ENCODE measurements at regions not wholly inside any gene's neighbourhood (a gene's known extent, or its start where the extent isn't known, plus 50 kb on each side); places are given as distances from the start of the nearest gene placed in this dataset.

- DNase-seq = no peak
Observed at GRCh38 chr2:19846567-19846966, 55.2 kb downstream of the TTC32 start.

GRCh38 chr2:19846030-19846429 lies 55.8 kb downstream of the TTC32 start:
- no peak for DNase-seq

DNA sequence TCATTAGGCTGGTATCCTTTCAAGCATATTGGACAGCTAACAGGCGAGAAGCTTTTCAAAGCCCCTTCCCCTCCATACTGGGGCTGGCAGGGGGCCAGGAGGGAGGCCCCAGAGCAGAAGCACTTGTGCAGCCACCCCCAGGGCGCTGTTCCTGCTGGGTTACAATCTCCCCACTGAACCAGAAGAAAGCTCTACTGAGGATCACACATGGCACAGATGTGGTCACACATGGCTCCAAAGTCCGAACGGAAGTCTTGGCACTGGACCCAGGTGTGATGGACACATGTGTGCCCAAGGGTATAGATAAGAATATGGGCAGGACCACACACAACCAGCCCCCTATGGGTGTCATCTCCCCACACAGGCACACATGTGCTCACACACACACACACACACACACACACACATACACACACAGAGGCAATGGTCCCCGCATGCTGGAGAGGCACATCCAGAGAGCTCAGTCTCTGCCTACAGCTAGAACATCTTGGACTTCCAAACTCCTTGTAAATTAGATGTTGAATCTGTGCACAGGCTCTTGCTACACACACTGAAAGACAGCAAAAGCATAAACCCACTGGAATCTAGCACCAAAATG lies 56.4 kb downstream of the TTC32 start:
- DNase-seq = no peak

DNA sequence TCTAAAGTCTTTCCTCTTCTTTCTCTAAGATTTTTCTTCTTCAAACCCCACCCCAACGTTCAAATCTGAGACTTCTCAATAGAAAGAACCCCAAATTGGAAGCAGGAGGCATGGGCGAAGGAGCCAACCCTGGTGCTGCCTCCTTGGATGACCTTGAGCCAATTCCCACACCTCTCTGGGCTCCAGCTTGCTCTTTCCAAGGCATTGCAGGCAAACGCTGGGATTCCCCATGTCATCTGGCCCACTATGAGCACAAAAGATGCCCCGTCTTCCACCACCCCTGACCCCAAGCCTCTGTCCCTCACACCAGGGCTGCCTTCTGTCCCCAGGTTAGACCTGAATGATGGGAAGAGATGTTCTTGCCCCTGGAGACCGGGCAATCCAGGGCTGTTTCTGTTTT lies 57.0 kb downstream of the TTC32 start:
- no peak for DNase-seq

DNA sequence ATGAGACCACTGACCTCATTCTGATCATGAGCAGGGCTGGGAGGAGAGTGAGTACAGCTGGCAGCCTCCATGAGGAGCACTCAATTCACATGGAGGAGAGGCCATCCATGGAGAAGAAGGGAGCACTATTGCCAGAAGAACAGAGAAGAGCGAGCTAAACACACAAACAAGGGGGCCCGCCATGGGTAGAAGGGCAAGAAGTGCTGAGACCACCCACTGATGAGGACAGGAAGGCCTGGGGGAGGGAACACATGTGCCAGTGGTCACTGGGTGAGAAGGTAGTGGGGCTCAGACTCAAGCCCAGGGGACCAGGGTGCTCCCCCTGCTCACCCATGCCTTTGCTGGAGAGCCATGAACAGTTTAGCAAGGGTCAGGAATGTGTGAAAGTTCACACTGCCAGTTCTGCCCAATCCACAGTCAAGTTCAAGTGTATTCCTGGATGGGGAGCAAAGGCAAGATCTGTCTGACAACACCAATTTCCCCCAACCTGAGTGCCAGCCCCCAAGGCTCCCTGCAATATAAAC lies 57.7 kb downstream of the TTC32 start:
- no peak for DNase-seq

DNA sequence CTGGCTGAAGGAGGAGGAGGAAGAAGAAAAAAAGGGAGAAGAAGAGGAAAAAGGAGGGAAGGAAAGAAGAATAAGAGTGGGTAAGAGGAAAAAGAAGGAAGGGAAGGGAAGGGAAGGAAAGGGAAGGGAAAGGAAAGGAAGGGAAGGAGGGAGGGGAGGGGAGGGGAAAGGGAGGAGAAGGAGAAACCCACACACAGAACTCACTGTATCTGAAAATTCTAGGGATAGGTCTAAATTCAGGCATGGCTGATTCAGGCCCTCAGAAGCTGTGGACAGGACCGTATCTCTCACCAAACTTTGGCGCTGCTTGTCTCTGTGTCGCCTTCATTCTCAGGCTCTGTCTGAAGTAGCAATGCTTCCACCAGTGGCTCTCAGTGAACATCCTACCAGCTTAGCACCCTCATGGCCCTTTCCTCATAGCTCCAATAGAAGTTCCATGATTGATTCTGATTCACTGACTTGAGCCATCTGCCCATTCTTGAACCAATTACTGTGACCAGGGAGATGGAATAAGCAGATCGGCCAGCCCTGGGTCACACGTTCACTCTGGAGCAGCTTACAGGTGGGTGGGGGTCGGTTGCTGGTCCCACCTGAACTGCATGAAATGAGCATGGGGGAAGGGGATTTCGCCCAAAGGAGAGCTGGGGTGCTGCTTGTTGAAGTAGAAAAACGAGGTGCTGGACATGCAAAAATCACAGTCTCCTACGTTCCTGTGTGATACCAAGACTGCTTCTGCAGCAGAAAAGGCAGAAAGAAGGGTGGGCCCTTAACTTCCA lies 59.7 kb downstream of the TTC32 start:
- no peak for DNase-seq

DNA sequence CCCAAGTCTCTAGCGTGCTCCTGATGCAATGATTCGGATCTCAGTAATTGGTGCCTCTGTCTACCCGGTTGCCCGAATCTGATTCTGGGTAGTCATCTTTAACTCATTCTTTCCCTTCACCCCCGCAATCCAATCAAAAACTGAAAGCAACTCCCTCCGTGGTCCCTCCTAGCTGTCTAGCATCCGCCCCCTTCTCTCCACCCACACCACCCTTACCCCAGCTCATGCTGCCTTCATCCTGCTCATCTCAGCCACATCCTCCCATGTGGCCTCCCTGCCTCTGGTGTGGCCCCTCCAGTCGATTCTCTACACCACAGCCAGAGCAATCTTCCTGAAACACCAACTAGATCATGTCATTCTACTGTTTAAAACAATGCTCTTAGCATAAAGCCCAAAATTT lies 62.3 kb downstream of the TTC32 start:
- no peak for DNase-seq

DNA sequence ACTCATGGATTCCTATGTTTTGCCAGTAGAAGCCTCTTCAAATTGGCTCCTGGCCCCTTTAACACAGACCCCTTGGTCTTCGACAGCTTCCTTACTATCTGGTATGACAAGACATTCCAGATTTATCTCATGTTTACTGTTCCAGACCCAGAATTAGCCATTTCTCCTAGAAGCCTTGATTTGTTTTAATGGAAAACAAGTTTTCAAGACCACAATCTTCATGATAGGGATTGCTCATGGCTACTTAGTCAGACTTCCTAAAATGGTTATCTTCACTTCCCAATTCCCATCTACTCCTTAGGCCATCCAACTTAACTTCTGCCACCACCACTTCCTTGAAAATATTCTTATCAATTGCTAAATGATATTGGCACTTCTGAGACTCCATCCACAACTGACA lies 63.2 kb downstream of the TTC32 start:
- no peak for DNase-seq

DNA sequence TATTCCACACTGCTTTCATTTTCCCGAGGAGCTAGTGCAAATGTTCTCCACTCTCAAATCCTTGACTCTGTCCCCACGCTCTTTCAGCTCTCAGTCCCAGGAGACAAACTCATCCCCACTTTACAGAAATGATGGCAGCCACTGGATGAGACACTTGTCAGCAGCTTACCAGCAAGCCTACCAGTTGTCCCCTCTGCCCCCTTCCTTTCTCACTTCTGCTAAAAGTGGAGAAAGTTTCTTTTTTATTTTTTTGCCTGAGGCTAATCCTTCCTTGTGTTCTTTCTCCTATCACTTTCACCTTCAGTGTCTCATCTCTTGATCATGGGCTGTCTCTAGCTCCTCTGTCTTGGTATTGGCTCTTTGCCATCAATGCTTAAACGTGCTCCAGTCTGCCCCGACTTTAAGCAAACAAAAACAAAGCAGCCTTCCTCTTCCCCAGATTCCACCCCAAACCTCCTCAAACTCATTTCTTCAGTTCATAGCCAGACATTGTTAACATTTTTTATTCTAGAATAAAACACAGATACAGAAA lies 64.5 kb downstream of the TTC32 start:
- no peak for DNase-seq

DNA sequence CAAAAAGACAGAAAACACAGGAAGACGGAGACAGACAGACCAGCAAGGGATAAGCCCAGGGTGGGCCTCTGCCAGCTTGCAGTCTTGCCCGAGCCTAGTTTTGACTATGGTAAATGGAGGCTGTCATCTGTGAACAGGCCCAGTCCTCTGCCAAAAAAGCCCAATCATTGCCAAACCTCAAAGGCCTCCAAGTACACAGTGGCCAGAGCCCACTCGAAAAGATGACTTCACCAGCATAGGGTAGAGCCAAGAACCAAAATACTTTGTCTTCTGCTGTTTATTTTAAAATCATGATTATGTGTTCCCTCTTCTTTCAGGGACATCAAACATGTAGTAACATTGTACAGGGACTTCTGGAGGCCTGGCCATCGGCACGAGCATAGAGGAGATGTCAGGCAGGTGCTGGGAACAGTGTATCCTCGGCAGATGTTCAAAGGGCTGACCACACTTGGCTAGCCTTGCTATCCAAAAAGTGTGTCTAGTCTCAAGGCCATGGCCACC lies 66.0 kb downstream of the TTC32 start:
- DNase-seq = no peak

- DNase-seq = no peak
Observed at GRCh38 chr2:19833978-19834377, 67.8 kb downstream of the TTC32 start.

DNA sequence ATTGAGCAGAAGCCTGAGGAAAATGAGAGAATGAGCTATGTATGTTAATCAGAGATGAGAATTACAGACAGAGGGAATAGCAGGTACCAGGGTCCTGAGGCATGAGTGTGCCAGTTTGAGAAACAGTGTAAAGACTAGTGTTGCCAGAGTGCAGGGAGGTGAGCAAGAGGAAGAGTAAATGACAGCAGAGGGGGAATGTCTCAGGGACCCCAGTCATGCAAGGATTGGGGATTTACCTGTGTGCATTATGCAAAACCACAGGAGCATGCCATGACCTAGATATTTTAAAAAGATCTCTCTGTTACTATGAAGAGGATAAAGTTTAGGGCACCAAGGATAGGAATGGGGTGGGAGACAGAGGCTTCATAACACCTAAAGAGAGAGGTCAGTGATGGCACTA lies 72.1 kb downstream of the TTC32 start:
- DNase-seq = no peak

DNA sequence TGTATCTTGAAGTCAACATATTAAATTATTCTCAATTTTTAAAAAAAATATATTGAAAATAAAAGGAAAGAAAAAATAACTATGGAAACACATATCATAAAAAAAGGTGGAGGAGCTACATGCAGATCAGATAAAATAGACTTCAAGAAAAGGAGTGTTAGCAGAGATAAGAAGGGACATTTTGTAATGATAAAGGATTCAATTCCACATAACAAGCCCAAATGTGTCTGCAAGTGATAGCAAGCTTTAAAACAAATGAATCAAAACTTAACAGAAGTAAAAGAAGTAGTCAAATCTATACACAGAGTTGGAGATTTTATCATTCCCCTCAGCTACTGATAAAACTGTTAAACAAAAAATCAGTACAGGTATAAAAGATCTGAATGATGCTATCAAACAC lies 74.9 kb downstream of the TTC32 start:
- DNase-seq = no peak

GRCh38 chr2:19823507-19823906 lies 78.3 kb downstream of the TTC32 start:
- DNase-seq = no peak

GRCh38 chr2:19819097-19820065 lies 82.4 kb downstream of the TTC32 start:
- no peak for DNase-seq

GRCh38 chr2:19818543-19818942 lies 83.2 kb downstream of the TTC32 start:
- no peak for DNase-seq

DNA sequence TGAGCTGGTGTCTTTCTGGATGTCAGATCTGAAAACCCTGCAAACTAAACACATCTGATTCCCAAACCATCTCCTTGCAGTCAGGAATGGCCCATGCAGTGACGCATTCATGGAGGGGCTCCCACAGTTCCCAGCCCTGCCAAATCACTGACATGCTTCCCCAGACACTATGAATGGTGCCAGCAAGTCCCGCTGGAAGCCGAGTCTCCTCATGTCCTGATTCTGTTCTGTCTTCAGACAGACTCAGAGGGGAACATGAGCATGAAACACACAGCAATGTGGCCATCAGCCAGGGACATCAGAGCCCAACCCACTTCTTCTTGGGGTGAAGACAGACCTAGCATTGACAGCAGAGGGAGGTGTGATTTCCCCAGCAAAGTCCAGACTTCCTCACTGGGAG lies 83.7 kb downstream of the TTC32 start:
- no peak for DNase-seq

DNA sequence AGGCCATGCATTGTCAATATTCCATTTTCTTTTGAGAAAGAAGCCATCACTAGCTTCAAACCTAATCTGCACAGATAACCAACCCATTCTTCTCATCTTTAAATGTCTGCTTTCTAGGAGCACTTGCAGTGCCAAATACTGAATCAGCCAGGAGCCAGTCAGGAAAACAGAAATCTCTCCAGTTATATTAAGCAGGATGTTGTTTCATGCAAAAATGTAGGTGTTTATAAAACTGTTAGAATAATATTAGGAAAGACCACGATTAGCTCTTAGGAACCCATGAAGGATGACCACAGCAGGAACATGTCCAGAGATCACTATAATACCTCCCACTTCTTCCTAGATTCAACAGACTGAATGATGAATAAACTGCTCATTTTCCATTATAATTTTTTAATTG lies 86.0 kb downstream of the TTC32 start:
- no peak for DNase-seq

GRCh38 chr2:19812166-19812565 lies 89.6 kb downstream of the TTC32 start:
- DNase-seq = no peak

- DNase-seq = no peak
Observed at GRCh38 chr2:19811186-19811585, 90.6 kb downstream of the TTC32 start.

DNA sequence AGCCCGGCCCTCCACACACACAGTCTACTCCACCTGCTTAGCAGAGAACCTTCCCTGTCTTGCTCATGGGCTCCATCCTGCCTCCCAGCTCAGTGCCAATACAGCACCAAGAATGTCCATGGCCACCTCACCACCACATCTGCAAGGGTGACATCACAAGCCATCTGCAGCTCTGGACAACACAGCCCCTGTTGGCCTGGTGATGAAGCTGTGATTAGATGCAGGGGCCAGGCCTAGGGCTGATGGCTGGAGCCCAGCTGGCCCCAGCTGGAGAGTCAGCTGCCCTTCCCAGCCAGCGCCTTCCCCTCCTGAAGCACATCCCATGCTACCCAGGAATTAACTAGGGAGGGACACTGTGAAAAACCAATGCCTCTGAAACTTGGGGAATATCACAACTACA lies 91.1 kb downstream of the TTC32 start:
- no peak for DNase-seq

GRCh38 chr2:19810148-19810547 lies 91.6 kb downstream of the TTC32 start:
- no peak for DNase-seq

DNA sequence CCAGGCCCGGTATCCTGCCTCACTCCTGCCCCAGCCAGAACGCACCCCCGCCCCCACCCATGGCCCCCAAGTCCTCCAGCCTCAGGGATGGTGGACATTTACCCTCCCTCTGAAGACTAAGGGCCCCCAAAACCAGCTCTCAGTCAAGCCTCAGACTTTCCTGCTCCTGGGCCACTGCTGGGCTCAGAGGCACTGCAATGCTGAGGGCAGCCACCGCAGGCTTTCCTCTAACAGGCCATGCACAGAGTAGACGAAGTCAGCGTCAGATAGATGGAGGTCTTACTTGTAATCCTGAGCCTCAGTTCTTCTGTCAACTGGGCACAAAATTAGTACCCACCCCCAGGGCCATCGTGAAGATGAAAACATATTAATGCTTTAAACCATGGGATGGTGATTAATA lies 92.6 kb downstream of the TTC32 start:
- DNase-seq = no peak

Measured in activated CD8-positive, alpha-beta memory T cell treated with anti-CD3 and anti-CD28 coated beads, Interleukin-2, amount 50 U/mL, for 48 hours (primary cell).